ENCODE measurements at regions not wholly inside any gene's neighbourhood (a gene's known extent, or its start where the extent isn't known, plus 50 kb on each side); places are given as distances from the start of the nearest gene placed in this dataset.

GRCh38 chr3:55164191-55164590 lies 236.3 kb upstream of the LRTM1 start:
- no peak for TF ChIP-seq GATA3 (IDR thresholded peaks at IDR 0.05; ENCODE audit: low read depth, low read length)
- TF ChIP-seq GATA2 (IDR thresholded peaks at IDR 0.05; ENCODE audit: low read depth, low read length) = no peak

GRCh38 chr3:55163421-55163820 lies 235.6 kb upstream of the LRTM1 start:
- no peak for TF ChIP-seq GATA3 (IDR thresholded peaks at IDR 0.05; ENCODE audit: low read depth, low read length)
- no peak for TF ChIP-seq GATA2 (IDR thresholded peaks at IDR 0.05; ENCODE audit: low read depth, low read length)

GRCh38 chr3:55162031-55162795 lies 234.4 kb upstream of the LRTM1 start:
- TF ChIP-seq GATA2 (IDR thresholded peaks at IDR 0.05; ENCODE audit: low read depth, low read length) (no peak), GATA3 (IDR thresholded peaks at IDR 0.05; ENCODE audit: low read depth, low read length) (no peak)

GRCh38 chr3:55161231-55161630 lies 233.4 kb upstream of the LRTM1 start:
- no peak for TF ChIP-seq GATA3 (IDR thresholded peaks at IDR 0.05; ENCODE audit: low read depth, low read length)
- TF ChIP-seq GATA2 (IDR thresholded peaks at IDR 0.05; ENCODE audit: low read depth, low read length) = no peak

- TF ChIP-seq GATA3 (IDR thresholded peaks at IDR 0.05; ENCODE audit: low read depth, low read length) (no peak), GATA2 (IDR thresholded peaks at IDR 0.05; ENCODE audit: low read depth, low read length) (no peak)
These were observed 232.6 kb upstream of the LRTM1 start for GRCh38 chr3:55160241-55160983.

- TF ChIP-seq GATA3 (IDR thresholded peaks at IDR 0.05; ENCODE audit: low read depth, low read length) (no peak), GATA2 (IDR thresholded peaks at IDR 0.05; ENCODE audit: low read depth, low read length) (no peak)
These were observed 231.9 kb upstream of the LRTM1 start for GRCh38 chr3:55159711-55160110.

- no peak for TF ChIP-seq GATA2 (IDR thresholded peaks at IDR 0.05; ENCODE audit: low read depth, low read length)
- TF ChIP-seq GATA3 (IDR thresholded peaks at IDR 0.05; ENCODE audit: low read depth, low read length) = no peak
These were observed 231.2 kb upstream of the LRTM1 start for GRCh38 chr3:55159016-55159415.

- no peak for TF ChIP-seq GATA3 (IDR thresholded peaks at IDR 0.05; ENCODE audit: low read depth, low read length)
- no peak for TF ChIP-seq GATA2 (IDR thresholded peaks at IDR 0.05; ENCODE audit: low read depth, low read length)
These were observed 230.5 kb upstream of the LRTM1 start for GRCh38 chr3:55158345-55158744.

- TF ChIP-seq GATA3 (IDR thresholded peaks at IDR 0.05; ENCODE audit: low read depth, low read length) = no peak
- no peak for TF ChIP-seq GATA2 (IDR thresholded peaks at IDR 0.05; ENCODE audit: low read depth, low read length)
These were observed 229.9 kb upstream of the LRTM1 start for GRCh38 chr3:55157731-55158130.

GRCh38 chr3:55156851-55157650 lies 229.2 kb upstream of the LRTM1 start:
- no peak for TF ChIP-seq GATA3 (IDR thresholded peaks at IDR 0.05; ENCODE audit: low read depth, low read length)
- no peak for TF ChIP-seq GATA2 (IDR thresholded peaks at IDR 0.05; ENCODE audit: low read depth, low read length)

- TF ChIP-seq GATA2 (IDR thresholded peaks at IDR 0.05; ENCODE audit: low read depth, low read length) = no peak
- no peak for TF ChIP-seq GATA3 (IDR thresholded peaks at IDR 0.05; ENCODE audit: low read depth, low read length)
These were observed 220.2 kb upstream of the LRTM1 start for GRCh38 chr3:55147856-55148720.

- no peak for TF ChIP-seq GATA2 (IDR thresholded peaks at IDR 0.05; ENCODE audit: low read depth, low read length)
- no peak for TF ChIP-seq GATA3 (IDR thresholded peaks at IDR 0.05; ENCODE audit: low read depth, low read length)
These were observed 219.5 kb upstream of the LRTM1 start for GRCh38 chr3:55147406-55147805.

GRCh38 chr3:55146216-55146615 lies 218.4 kb upstream of the LRTM1 start:
- no peak for TF ChIP-seq GATA3 (IDR thresholded peaks at IDR 0.05; ENCODE audit: low read depth, low read length)
- TF ChIP-seq GATA2 (IDR thresholded peaks at IDR 0.05; ENCODE audit: low read depth, low read length) = no peak

All from SH-SY5Y (cell line).